ENCODE measurements at regions not wholly inside any gene's neighbourhood (a gene's known extent, or its start where the extent isn't known, plus 50 kb on each side); places are given as distances from the start of the nearest gene placed in this dataset.

GRCh38 chr13:34360702-34361101 lies 542.8 kb downstream of the RFC3 start:
- TF ChIP-seq CTCF (IDR thresholded peaks at IDR 0.05; ENCODE audit: low read depth, low read length) (no peak), EZH2phosphoT487 (IDR thresholded peaks at IDR 0.05; ENCODE audit: low read depth) (no peak)

Measured in OCI-LY3 (cell line).